Stimulated activated CD8-positive, alpha-beta memory T cell treated with anti-CD3 and anti-CD28 coated beads, Interleukin-4, amount 100 ng/mL, for 4 hours (primary cell): ENCODE measurements at regions not wholly inside any gene's neighbourhood (a gene's known extent, or its start where the extent isn't known, plus 50 kb on each side); places are given as distances from the start of the nearest gene placed in this dataset.
"Not testable (repeated sequence)": the region's sequence is repeated elsewhere in the genome, so short reads cannot be mapped to it uniquely, and the experiment has no call there.

ENCODE experiments used
- DNase-seq, 2 donors: peaks; one replicate each; pipeline ENCODE4 v3.0.0-alpha.2; 2020; ENCODE audit warnings: low read depth in 2 of 2, low spot score in 1 of 2

- no peak for DNase-seq
These were observed 96.1 kb upstream of the IFNG-AS1 start for GRCh38 chr12:67893022-67893580.

- DNase-seq = not testable (repeated sequence)
These were observed 88.8 kb upstream of the IFNG-AS1 start for GRCh38 chr12:67900418-67900817.

- DNase-seq = no peak
These were observed 80.1 kb upstream of the IFNG-AS1 start for GRCh38 chr12:67909091-67909531.

GRCh38 chr12:67909681-67910080, 79.6 kb upstream of the IFNG-AS1 start:
- no peak for DNase-seq

GRCh38 chr12:67910360-67911274, 78.6 kb upstream of the IFNG-AS1 start:
- no peak for DNase-seq

GRCh38 chr12:67911275-67911600, 78.0 kb upstream of the IFNG-AS1 start:
- DNase-seq = no peak

GRCh38 chr12:67911789-67912188, 77.5 kb upstream of the IFNG-AS1 start:
- DNase-seq = no peak

GRCh38 chr12:67915335-67915851, 73.9 kb upstream of the IFNG-AS1 start:
- DNase-seq = no peak

GRCh38 chr12:67916266-67916970, 72.8 kb upstream of the IFNG-AS1 start:
- DNase-seq = no peak

- DNase-seq = no peak
These were observed 71.4 kb upstream of the IFNG-AS1 start for GRCh38 chr12:67917811-67918210.

GRCh38 chr12:67918441-67918840, 70.8 kb upstream of the IFNG-AS1 start:
- DNase-seq = no peak

GRCh38 chr12:67919406-67919805, 69.8 kb upstream of the IFNG-AS1 start:
- no peak for DNase-seq

- DNase-seq = no peak
These were observed 68.8 kb upstream of the IFNG-AS1 start for GRCh38 chr12:67920413-67920812.

GRCh38 chr12:67921286-67921685, 68.0 kb upstream of the IFNG-AS1 start:
- DNase-seq = no peak

- DNase-seq = no peak
These were observed 67.0 kb upstream of the IFNG-AS1 start for GRCh38 chr12:67922245-67922644.

- DNase-seq = no peak
These were observed 64.2 kb upstream of the IFNG-AS1 start for GRCh38 chr12:67925077-67925476.

- no peak for DNase-seq
These were observed 63.7 kb upstream of the IFNG-AS1 start for GRCh38 chr12:67925552-67925951.

- DNase-seq = no peak
These were observed 63.2 kb upstream of the IFNG-AS1 start for GRCh38 chr12:67926063-67926462.

GRCh38 chr12:67927324-67927723, 61.9 kb upstream of the IFNG-AS1 start:
- DNase-seq = no peak

GRCh38 chr12:67927815-67928214, 61.4 kb upstream of the IFNG-AS1 start:
- no peak for DNase-seq

- no peak for DNase-seq
These were observed 60.4 kb upstream of the IFNG-AS1 start for GRCh38 chr12:67928621-67929383.
